GM19023 (cell line): ENCODE measurements at regions not wholly inside any gene's neighbourhood (a gene's known extent, or its start where the extent isn't known, plus 50 kb on each side); places are given as distances from the start of the nearest gene placed in this dataset.
A peak's percentile ranks its signal among the peaks of the same experiment; 100 is the strongest.
"Not testable (repeated sequence)": the region's sequence is repeated elsewhere in the genome, so short reads cannot be mapped to it uniquely, and the experiment has no call there.

Experiments
- ATAC-seq: cut with Tn5 transposase; IDR thresholded peaks from one replicate; pipeline ENCODE4 v1.9.1; 2021; ENCODE audit warnings: mild to moderate bottlenecking, moderate library complexity; ENCODE audit not compliant: unreplicated experiment

DNA sequence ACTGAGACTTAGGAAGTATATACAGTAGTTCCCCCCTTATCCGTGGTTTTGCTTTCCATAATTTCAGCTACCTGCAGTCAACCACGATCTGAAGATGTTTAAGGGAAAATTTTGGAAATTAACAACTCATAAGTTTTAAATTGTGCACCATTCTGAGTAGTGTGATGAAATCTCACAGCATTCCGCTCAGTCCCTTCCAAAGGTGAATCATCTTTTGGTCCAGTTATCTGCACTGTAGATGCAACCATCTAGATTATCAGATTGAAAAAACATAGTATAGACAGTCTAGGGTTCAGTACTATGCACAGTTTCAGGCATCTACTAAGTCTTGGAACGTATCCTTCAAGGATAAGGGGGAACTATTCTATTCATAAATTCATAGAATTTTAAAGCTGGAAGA, 109.0 kb downstream of the ANXA3 start:
- no peak for ATAC-seq

DNA sequence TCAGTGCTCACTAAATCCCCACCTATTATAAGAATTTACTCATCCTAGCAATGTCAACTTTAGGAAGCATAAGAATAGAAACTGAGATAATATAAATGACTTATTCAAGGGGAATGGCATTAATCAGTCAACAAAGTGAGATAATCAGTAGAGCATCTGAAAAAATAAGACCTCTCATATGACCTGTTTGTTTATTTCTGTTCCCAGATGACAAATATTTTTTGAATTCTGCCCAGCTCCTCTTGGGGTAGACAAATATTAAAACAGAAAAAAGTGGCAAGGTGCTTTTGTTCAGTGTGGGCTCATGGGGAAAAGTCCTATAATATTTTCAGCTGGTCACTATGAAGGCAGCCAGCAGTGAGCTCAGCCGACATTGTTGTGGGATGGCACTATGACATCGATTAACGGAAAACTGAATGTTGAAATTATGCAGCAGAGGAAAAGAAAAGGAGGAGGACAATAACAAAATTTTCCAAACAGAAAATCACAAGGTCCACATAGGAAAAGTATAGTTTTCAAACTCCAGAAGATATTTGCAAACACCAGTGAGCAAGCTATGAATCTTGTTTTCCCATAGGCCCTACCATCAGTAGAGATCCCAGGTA, 109.6 kb downstream of the ANXA3 start:
- ATAC-seq = no peak

DNA sequence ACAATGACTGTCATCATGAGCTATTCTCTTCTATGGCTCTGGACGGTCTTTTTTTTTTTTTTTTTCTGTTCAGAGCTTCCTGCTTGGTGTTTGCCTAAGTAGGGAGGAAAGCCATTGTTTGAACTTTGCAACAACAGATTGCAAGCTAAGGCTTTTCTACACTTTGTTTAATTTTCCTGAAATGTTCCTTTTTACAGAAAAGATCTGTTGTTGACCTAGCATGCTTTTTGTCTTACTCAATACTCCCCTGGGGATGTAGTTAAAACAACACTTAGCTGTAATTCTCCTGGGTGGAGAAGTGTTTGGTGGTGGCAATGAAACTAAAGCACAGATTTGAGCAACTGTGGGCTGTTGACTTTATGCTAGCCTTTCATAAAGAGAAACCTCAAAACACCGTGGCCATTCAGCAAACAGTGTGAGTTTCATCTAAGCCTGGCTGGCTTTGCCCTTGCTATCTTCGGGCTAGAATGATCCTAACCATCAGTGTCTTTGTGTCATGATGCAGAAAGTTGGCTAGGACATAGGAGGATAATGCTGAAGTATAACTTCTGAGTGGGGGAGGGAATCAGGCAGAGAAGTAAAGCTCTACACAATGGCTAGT, 110.5 kb downstream of the ANXA3 start:
- peak; percentile 89 for ATAC-seq

DNA sequence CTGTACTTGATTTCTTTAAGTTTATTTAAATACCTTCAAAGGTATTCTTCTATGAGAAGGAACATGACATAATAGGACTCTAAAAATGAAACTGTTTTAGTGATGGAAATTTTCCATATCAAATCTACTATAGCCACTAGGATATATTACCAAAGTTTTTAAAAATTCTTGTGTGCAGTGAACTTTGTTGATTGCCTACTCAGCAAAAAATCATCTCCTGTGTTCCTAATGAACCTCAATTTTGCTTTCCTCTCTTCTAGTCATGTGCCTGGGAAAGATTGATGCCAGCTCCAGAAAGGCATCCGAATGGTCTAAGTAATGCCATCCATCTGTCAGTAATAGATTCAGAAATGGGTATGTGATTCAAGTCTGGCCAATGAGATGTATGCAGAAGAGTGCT, 111.1 kb downstream of the ANXA3 start:
- ATAC-seq = no peak

DNA sequence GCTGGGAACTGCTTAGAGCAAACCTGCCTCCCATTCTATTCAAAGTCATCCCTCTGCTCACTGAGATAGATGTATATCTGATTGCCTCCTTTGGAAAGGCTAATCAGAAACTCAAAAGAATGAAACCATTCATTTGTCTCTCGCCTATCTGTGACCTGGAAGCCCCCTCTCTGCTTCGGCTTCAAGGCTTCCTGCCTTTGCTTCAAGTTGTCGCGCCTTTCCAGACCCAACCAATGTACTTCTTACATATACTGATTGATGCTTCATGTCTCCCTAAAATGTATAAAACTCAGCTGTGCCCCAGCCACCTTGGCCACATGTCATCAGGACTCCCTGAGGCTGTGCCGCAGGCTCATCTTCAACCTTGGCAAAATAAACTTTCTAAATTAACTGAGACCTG, 111.9 kb upstream of the BMP2K start:
- ATAC-seq = not testable (repeated sequence)

DNA sequence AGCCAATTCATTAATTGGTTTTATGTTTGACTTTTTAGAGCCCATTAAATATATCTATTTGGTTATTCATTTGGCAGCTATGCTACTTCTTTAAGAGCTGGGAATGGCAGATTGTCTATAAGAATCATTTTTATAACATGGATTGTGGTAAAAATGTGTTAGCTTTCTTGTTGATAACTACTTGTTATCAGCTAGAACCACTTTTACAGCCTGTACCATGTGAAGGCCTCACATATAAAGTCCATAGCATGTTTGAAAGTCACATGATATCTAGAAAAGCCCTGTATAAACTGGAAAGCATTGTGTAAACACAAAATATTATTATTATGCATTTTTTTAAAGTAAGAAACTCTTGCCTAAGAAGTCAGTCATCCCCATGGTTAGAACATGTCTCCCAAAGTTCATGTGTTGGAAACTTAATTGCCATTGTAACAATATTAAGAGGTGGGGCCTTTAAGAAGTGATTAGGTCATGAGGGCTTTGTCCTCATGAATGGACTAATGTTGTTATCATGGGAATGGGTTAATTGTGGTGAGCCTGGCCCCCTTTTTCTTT, 110.9 kb upstream of the BMP2K start:
- no peak for ATAC-seq

DNA sequence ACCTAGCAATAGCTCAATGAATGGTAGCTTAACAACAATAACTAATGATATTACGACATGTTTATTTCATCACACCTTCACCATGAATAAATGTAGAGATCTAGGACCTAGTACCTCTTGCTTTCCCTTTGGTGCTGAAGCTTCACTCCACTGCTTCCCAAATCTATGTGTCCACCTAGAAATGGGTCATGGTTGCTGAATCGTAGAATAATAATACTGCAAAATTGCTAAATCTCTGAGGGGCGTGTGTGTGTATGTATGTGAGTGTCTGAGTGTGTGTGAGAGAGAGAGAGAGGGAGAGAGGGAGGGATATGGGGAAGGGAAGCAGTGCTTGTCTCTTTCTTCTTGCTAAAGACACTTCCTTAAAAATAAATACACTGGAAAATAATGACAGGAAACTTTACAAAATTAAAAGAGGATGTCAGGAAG, 109.3 kb upstream of the BMP2K start:
- ATAC-seq = no peak

DNA sequence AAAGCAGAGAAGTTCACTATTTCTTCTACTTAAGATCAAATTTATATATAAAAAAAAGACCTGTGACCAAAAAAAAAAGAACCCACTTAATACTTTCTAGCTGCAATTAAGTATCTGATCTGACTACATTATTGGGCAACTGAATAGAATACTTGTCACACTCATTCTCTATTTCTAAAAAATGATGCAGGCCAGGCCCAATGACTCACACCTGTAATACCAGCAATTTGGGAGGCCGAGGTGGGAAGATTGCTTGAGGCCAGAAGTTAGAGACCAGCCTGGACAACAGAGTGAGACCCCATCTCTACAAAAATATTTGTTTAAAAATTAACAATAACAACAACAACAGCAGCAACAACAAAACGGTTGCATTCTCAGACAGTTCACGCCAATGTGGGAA, 108.8 kb upstream of the BMP2K start:
- no peak for ATAC-seq

DNA sequence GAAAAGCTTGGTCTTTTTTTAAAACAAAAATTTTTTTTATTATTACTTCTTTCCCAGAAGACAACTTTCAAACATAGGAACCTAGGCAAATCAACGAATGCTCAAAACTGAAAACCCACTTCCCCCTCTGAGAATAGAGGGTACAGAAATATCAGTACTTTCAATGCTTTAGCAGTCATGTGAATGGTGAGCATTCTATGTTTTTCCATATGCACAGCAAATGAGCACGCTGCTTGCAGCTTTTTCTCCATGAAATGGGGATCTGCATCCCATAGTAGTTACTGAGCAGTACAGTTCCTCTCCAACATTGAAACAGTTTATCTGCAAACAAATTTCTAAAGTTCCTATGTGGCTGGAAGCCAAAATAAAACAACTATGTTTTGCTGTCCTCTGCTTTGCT, 108.4 kb upstream of the BMP2K start:
- peak; percentile 79 for ATAC-seq

DNA sequence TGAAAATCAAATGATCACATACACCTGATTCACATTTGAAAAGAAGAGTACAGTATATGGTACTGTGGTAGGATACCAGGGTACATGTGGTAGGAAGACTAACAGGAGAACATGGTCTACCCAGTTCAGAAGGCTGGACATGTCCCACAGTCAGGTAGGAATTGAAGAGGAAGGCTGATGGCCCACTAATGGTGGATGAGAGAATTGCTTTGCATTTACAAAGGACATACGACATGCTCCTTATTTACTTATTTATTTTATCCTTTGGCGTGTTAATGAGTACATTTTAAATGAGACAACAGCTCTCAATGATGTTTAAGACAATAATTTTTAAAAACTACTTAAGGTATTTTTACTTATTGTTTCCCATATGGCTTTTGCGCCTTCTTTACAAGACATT, 106.7 kb upstream of the BMP2K start:
- no peak for ATAC-seq

DNA sequence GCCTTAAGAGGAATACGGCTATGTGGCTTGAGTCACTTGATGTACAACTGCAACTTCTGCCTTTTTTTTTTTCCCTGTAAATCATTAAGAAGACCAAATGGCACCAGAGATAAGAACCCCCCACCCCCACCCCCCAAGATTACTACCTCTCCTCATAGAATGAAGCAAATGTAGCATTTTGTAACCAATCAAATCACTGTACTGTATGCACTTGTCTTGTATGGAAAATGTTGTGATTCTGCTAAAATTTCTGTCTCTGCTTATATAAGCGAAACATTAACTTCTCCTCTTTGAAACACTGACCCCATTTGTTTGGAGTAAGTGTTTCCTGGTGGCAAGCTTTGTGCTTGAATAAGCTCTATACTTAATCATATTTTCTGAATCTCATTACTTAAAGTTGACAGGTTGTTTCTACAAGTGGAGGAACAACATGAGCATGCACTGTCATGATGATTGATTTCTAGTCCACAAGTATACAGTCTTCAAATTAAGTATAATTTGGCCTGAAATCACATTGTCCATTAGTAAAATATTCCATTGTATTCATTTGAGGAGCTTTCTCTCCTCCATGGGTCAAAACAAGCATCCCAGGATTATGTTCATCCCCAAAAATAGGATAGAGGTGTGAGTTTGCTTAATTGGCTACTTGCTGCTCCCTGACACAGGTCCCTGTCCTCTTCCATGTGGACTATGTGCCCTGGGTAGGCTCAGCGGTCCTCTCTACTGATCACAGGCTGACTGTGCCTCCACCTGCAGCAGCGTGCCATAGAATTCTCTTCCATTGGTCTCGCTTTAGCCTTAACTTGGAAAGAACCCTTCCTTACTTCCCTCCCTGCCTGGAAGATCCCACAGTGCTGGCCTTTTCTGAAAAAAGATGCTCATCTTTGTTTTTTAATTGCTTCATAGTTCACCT, 104.0 kb upstream of the BMP2K start:
- ATAC-seq = no peak

DNA sequence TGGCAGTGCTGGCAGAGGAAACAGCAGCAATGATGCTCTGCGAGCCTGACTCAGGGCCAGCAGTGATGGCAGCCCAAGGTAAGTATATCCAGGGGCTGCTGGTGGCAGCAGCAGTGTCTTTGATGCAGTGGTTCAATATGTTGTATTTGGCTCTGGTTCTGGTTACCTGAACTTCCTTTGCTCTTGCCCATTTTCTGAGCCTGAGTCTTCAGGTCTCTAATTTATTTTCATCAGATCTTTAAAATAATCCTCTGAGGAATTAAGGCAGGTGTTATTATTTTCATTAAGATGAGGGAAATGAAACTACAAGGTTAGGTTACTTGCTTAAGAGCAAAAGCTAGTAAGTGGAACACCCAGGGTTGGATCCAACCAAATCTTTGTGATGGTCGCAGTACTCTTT, 102.8 kb upstream of the BMP2K start:
- no peak for ATAC-seq

DNA sequence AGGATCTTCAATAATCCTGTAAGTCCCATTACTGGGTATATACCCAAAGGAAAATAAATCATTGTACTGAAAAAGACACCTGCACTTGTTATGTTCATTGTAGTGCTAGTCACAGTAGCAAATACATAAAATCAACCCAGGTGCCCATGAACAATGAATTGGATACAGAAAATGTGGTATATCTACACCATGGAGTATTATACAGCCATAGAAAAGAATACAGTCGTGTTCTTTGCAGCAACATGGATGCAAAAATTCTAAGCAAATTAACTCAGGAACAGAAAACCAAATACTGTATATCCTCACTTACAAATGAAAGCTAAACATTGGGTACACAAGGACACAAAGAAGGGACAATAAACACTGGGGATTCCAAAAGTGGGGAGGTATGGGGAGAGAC, 100.8 kb upstream of the BMP2K start:
- no peak for ATAC-seq

DNA sequence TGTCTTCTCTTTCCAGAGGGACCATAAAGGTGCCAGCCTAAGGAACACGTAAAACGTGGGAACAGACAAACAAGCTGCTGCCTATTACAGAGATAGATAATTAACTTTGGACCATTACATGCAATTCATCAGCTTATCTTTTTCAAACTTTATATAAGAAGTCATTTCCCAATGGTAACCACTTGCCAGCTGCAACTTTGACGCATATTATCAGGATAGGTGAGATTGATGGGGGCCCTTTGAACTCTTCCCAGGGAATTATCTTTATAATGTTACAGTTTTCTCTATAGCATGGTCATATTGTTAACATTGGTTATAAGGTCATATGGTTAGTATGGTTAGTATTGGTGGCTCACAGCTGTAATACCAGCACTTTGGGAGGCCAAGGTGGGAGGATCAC, 94.1 kb upstream of the BMP2K start:
- ATAC-seq = no peak

DNA sequence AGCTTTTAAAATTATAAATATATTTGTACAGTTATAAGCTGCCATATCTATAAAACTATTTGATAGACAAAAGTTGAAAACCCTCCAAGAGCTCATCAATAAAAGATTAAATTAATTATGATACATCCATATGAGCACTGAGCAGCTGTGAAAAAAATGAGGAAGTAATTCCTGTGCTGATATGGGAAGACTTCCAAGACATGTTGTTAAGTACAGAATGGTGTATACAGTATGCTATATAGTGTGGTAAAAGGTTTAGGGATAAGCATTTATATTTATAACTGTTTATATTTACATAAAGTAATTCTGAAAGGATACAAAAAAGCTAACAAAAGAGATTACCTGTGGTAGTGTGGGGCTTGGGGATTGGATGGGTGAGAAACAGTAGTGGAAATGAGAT, 92.8 kb upstream of the BMP2K start:
- ATAC-seq = no peak

DNA sequence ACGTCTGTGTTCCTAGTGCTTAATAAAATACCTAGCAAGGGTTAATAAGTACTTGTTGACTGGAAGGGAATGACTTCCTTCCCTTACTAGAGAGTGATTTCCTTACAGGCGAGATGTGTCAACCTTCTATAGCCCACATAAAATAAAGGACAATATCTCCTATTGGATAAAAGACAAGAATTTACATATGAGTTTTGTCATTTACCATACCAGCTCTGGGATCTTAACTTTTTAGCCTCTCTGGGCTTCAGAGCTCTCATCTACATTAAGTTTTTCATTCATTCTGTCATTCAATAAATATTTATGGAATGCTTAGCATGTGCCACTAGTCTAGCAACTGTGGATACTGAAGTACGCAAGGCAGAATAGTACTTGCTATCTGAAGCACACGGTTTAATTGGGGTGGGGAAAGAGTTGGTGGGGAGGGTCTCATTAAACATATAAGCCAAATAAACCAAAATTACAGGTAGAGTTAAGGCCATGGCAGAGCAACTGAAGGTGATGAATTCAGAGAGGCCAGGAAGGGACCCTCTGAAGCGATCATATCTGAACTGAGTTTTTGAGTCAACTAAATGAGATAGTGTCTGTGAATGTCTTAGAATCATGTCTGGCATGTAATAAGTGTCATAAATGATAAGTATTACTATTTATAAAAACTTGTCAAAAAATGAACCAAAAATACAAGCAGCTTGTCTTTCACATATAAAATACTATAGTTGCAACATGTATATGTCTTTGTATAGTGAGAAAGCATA, 91.6 kb upstream of the BMP2K start:
- ATAC-seq = no peak

DNA sequence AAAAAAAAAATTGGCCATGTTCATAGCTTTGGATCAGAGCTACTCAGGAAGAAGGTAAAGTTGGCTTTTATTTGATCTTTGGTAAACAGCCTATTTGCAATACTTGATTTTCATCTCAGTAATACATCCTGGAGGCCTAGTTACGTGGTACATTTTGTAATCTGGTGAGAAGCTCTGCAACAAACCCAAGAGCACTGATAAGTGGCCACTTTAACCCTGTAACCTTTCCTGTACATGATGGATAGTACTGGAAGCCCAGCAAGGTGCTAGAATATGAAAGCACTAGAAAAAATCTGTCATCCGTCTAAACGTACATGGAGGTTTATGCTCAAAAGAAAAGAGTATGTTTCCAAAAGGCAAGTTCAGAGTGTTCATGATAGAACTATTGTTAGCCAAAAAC, 88.3 kb upstream of the BMP2K start:
- no peak for ATAC-seq

DNA sequence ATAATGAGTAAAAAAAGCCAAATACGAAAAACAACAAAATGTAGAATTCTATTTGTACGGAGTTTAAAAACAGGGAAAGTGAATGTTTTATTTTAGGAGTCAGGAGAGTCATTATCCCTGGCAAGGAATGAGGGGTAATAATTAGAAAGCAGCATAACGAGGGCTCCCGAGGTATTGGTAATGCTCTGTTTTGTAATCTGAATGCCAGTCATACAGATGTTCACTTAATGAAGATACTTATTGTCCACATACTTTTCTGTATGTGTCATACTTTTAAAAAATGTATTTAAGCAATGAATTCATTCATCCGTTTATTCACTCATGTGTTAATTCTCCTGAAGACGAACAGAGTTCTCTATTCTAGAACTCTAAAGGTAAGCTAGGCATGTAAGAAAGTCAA, 87.8 kb upstream of the BMP2K start:
- ATAC-seq = no peak

DNA sequence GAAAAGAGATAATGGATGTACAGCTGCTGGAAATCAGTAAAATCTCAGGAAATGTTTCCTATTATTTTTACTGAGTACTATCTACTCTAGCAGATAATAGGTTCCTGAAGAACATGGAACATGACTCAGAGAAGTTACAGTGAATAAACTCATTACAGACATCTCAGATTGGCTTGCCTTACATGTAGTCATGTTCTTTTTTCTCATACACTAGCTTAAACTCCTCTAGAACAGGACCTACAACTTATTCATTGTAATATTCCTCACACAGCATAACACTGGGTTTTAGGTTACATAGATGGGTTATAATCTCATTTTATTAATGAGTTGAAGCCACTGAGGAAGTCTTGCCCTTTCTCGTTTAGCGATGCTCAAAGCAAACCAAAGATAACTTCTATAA, 86.9 kb upstream of the BMP2K start:
- no peak for ATAC-seq

DNA sequence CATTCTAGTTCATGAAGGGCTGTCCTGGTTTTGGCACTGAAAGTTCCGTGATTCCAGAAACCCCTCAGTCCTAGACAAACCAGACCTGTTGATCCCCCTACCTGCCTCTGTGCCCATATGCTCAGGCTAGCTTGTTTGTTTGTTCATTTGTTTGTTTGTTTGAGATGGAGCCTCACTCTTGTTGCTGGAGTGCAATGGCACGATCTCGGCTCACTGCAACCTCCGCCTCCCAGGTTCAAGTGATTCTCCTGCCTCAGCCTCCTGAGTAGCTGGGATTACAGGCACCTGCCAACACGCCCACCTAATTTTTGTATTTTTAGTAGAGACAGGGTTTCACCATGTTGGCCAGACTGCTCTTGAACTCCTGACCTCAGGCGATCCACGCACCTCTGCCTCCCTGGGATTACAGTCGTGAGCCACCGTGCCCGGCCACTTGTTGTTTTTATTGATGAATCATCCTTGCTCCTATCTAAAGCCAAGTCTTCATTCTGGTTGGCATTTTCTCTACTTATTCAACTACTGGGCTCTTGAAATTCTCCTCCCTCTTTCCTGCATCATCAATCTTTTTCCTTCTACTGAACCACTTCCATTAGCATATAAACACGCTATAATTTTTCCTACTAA, 86.3 kb upstream of the BMP2K start:
- no peak for ATAC-seq

DNA sequence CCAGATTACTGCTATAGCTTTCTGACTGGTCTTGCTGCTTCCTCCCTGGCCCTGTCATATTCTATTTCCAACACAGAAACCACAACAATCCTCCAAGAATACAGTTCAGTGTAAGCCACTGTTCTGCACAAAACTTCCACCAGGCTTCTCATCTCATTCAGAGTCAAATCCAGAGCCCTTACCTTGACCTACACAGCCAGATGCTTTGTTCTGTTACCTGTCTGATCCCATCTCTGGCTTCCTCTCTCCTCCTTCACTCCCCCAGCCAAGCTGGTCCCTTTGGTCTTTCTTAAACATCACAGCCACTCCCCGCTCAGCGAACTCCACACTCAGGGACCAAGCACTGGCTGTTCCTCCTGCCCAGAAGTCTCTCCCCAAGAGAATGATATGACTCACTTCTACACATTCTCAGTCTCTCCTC, 84.8 kb upstream of the BMP2K start:
- ATAC-seq = peak; percentile 26
